HepG2 (cell line): ENCODE measurements at regions not wholly inside any gene's neighbourhood (a gene's known extent, or its start where the extent isn't known, plus 50 kb on each side); places are given as distances from the start of the nearest gene placed in this dataset.

ENCODE experiments used
- ATAC-seq: fragments of 200-7000 bp; cut with Tn5 transposase; 3 replicates; pipeline ENCODE4 v1.9.1; 2020; ENCODE audit warnings: mild to moderate bottlenecking, moderate library complexity
- BruUV-seq: library from RNA; stranded (reverse); fragments of 400-500 nt; replicated peaks from 2 replicates; lab custom pipeline; 2021; lab: Mats Ljungman, UMichigan
- CTCF ChIA-PET: fragments of 300-600 bp; formaldehyde crosslinking; extraction: SDS; loops from one replicate; lab custom pipeline; 2021; ENCODE audit warnings: low total read pairs, inconsistent platforms, low intra/inter-chr PET ratio; lab: Yijun Ruan, JAX
- POLR2A ChIA-PET: fragments of 350-600 bp; sonication (Branson Sonifier 250); formaldehyde crosslinking; loops from one replicate; lab custom pipeline; 2020; ENCODE audit warnings: antibody characterized with exemption, inconsistent platforms; lab: Yijun Ruan, JAX
- DNase-seq: peaks from one replicate; pipeline ENCODE4 v3.0.0-alpha.2; 2015; ENCODE audit warnings: low spot score
- FAIRE-seq: peaks from 3 replicates; lab custom pipeline; 2011; peaks lifted over from hg19 to GRCh38; lab: Jason Lieb, UNC
- H2AFZ ChIP-seq: one replicate; pipeline ENCODE4 v1.6.1; 2011; ENCODE audit warnings: low read length, inconsistent platforms
- H3K27ac ChIP-seq: fragments of 300-600 bp; 3 replicates; pipeline ENCODE4 v1.8.0; 2011; ENCODE audit warnings: mixed run types, mild to moderate bottlenecking, mixed read lengths, low read length, inconsistent platforms; ENCODE audit not compliant: insufficient read depth; ENCODE audit errors: extremely low read length
- H3K27me3 ChIP-seq, 2 experiments: fragments of 200-600 bp in 1 of 2; 2 replicates in 1 of 2; 3 replicates in 1 of 2; pipeline versions ENCODE4 v1.6.0 to v1.8.0; 2011; ENCODE audit warnings: low read length in 2 of 2, mild to moderate bottlenecking in 2 of 2, moderate library complexity in 2 of 2, inconsistent platforms in 1 of 2; ENCODE audit not compliant: insufficient read depth in 2 of 2, control insufficient read depth in 1 of 2
- H3K36me3 ChIP-seq, 2 experiments: fragments of 200-600 bp in 1 of 2; replicated peaks in 1 of 2; 2 replicates in 1 of 2; 3 replicates in 1 of 2; pipeline versions ENCODE4 v1.5.1 to v1.8.0; 2011; ENCODE audit warnings: low read length in 2 of 2, inconsistent platforms in 1 of 2; ENCODE audit not compliant: insufficient read depth in 2 of 2, control insufficient read depth in 1 of 2
- H3K4me1 ChIP-seq: 2 replicates; pipeline ENCODE4 v1.5.1; 2012; ENCODE audit warnings: low read length, inconsistent platforms; ENCODE audit not compliant: insufficient read depth
- H3K4me2 ChIP-seq: 2 replicates; pipeline ENCODE4 v1.6.0; 2011; ENCODE audit warnings: low read depth, low read length, inconsistent platforms
- H3K4me3 ChIP-seq, 3 experiments: fragments of 200-600 bp in 1 of 3; sonication (generic), shearing (Covaris generic) in 1 of 3; replicated peaks in 1 of 3; 2 replicates each; pipeline ENCODE4 v1.5.1; 2011 to 2016; ENCODE audit warnings: low read length in 3 of 3, inconsistent platforms in 2 of 3, low read depth in 2 of 3, mild to moderate bottlenecking in 2 of 3, control low read depth in 1 of 3, mixed read lengths in 1 of 3; ENCODE audit not compliant: insufficient read depth in 1 of 3
- H3K79me2 ChIP-seq: one replicate; pipeline ENCODE4 v1.6.1; 2011; ENCODE audit warnings: low read length, inconsistent platforms; ENCODE audit not compliant: insufficient read depth
- H3K9ac ChIP-seq: 2 replicates; pipeline ENCODE4 v1.6.0; 2011; ENCODE audit warnings: mild to moderate bottlenecking, low read depth, low read length, inconsistent platforms; ENCODE audit not compliant: insufficient read depth
- H3K9me3 ChIP-seq: 2 replicates; pipeline ENCODE4 v1.5.1; 2012; ENCODE audit warnings: mild to moderate bottlenecking, low read length
- H4K20me1 ChIP-seq: 2 replicates; pipeline ENCODE4 v1.6.0; 2011; ENCODE audit warnings: inconsistent platforms, mild to moderate bottlenecking, low read length, moderate library complexity; ENCODE audit not compliant: insufficient read depth
- NR3C1 ChIP-seq: sonication (generic); formaldehyde crosslinking; IDR thresholded peaks from 2 replicates; pipeline ENCODE4 v1.4.0; 2020; ENCODE audit warnings: missing genetic modification reagents
- RARA ChIP-seq: IDR thresholded peaks from 2 replicates; pipeline ENCODE4 v1.6.1; 2016; ENCODE audit warnings: missing genetic modification reagents, missing compliant biosample characterization
- RBM22 ChIP-seq: fragments of 200-400 bp; formaldehyde crosslinking; optimal IDR thresholded peaks from 2 replicates; pipeline ENCODE3; 2017; ENCODE audit warnings: mild to moderate bottlenecking, low read length, moderate library complexity
- RFXANK ChIP-seq: IDR thresholded peaks from 2 replicates; pipeline ENCODE4 v1.6.1; 2016
- SMAD9 ChIP-seq: sonication (generic); formaldehyde crosslinking; IDR thresholded peaks from 2 replicates; pipeline ENCODE4 v1.5.1; 2020; ENCODE audit warnings: mild to moderate bottlenecking, missing genetic modification reagents
- ZEB1 ChIP-seq: IDR thresholded peaks from 2 replicates; pipeline ENCODE4 v1.6.1; 2012; ENCODE audit warnings: mild to moderate bottlenecking, low read depth, inconsistent platforms; ENCODE audit not compliant: insufficient replicate concordance
- ZNF343 ChIP-seq: sonication (generic); formaldehyde crosslinking; IDR thresholded peaks from 2 replicates; pipeline ENCODE4 v1.4.0; 2020; ENCODE audit warnings: mild to moderate bottlenecking, missing genetic modification reagents
- WGBS: methylation state at CpG from one replicate; pipeline ENCODE4 v1.1.6; 2017; ENCODE audit warnings: low lambda C conversion rate; 5-methylcytosine and 5-hydroxymethylcytosine counted together
- in situ Hi-C: cut with HindIII; loops from 2 replicates; pipeline ENCODE4 v1.10.0; 2017; ENCODE audit warnings: low pct_unique_long_range_greater_than_20kb; ENCODE audit not compliant: extremely low pct_ligation_motif_present
- intact Hi-C: fragments of 100-400 bp; cut with micrococcal nuclease; formaldehyde crosslinking; loops from one replicate; pipeline ENCODE4 v1.10.0; 2022; ENCODE audit not compliant: unreplicated experiment
- TF ChIP-seq, protein P1 (sequence below), 2 experiments: sonication (generic) in 1 of 2; formaldehyde crosslinking in 1 of 2; IDR thresholded peaks; 2 replicates each; pipeline versions ENCODE4 v1.6.1 to v1.9.0; 2014 to 2022; ENCODE audit warnings: antibody characterized with exemption in 1 of 2, borderline replicate concordance in 1 of 2, inconsistent platforms in 1 of 2, low read depth in 1 of 2, missing genetic modification reagents in 1 of 2
- TF ChIP-seq, protein P2 (sequence below): sonication (generic); formaldehyde crosslinking; IDR thresholded peaks from 2 replicates; pipeline ENCODE4 v1.4.0; 2020; ENCODE audit warnings: low read depth, mild to moderate bottlenecking, missing genetic modification reagents
- TF ChIP-seq, protein P3 (sequence below): sonication (generic); formaldehyde crosslinking; IDR thresholded peaks from 2 replicates; pipeline ENCODE4 v1.5.0; 2020; ENCODE audit warnings: mild to moderate bottlenecking, missing genetic modification reagents
- TF ChIP-seq, protein P4 (sequence below): sonication (generic); formaldehyde crosslinking; IDR thresholded peaks from 2 replicates; pipeline ENCODE4 v1.4.0; 2020; ENCODE audit warnings: missing genetic modification reagents

DNA sequence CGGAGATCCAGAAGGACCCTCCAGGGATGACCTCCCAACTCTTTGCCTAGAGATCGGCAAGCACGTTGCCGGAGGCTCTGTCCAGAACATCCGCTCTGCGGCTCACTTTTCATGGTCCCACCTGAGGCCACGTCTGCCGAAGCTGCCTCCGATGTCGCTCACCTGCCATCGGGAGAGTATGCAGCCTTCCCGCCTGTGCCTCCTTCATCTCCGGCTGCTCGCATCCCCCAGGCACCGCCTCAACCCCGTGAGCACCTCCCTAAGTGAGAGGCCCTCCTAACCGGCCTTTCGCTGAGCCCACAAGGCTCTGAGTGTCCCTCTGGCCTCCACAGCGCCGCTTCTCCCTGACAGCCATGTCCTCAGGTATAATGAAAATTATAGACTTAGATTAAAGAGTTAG is 275.1 kb downstream of the EFNB2 start (continued):
- TF ChIP-seq, protein P1, sequence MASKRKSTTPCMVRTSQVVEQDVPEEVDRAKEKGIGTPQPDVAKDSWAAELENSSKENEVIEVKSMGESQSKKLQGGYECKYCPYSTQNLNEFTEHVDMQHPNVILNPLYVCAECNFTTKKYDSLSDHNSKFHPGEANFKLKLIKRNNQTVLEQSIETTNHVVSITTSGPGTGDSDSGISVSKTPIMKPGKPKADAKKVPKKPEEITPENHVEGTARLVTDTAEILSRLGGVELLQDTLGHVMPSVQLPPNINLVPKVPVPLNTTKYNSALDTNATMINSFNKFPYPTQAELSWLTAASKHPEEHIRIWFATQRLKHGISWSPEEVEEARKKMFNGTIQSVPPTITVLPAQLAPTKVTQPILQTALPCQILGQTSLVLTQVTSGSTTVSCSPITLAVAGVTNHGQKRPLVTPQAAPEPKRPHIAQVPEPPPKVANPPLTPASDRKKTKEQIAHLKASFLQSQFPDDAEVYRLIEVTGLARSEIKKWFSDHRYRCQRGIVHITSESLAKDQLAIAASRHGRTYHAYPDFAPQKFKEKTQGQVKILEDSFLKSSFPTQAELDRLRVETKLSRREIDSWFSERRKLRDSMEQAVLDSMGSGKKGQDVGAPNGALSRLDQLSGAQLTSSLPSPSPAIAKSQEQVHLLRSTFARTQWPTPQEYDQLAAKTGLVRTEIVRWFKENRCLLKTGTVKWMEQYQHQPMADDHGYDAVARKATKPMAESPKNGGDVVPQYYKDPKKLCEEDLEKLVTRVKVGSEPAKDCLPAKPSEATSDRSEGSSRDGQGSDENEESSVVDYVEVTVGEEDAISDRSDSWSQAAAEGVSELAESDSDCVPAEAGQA (IDR thresholded peaks at IDR 0.05; ENCODE audit: low read depth) = no peak
- TF ChIP-seq, protein P1 (CRISPR knock-in tag; IDR thresholded peaks at IDR 0.05; ENCODE audit: borderline replicate concordance) = no peak

DNA sequence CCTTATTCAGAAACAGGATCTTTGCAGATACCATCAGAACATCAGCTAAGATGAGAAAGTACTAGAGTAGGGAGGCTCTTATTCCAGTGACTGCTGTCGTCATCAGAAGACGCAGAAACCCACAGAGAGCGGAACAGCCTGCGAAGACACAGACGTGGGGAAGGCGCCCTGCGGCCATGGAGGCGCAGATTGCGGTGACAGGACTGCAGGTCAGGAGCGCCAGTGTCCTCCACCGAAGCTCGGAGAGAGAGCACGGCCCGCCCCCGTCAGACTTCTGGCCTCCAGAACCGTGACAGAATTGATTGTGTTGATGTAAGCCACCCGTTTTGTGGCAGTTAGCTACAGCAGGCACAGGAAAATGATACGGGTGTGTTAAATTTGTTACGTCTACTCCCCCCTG is 275.5 kb downstream of the EFNB2 start:
- in situ Hi-C loops (no loop called here), intact Hi-C loops (no loop called here)
- ATAC-seq (no peak), DNase-seq (no peak), FAIRE-seq (no peak)
- no peaks in the 10 kb centered on the region for H3K36me3 ChIP-seq
- no peak overlapping the region for H2AFZ ChIP-seq
- no peaks in the 10 kb centered on the region for H3K27me3 ChIP-seq
- H3K9ac ChIP-seq = no peak overlapping the region
- H3K9me3 ChIP-seq = no peaks in the 10 kb centered on the region
- WGBS = 51% methylated on average over 17 of the region's 19 CpGs
- H3K79me2 ChIP-seq = no peaks in the 10 kb centered on the region
- no peak overlapping the region for H3K4me2 ChIP-seq
- CTCF ChIA-PET = no interaction called here
- no peak overlapping the region for H3K27ac ChIP-seq
- no peaks in the 10 kb centered on the region for H4K20me1 ChIP-seq
- POLR2A ChIA-PET = no interaction called here
- no peaks in the 10 kb centered on the region for H3K4me1 ChIP-seq
- no TSS peak for BruUV-seq
- H3K4me3 ChIP-seq = no peak overlapping the region
- TF ChIP-seq SMAD9 (CRISPR knock-in tag) = no peak
- TF ChIP-seq, protein P2, sequence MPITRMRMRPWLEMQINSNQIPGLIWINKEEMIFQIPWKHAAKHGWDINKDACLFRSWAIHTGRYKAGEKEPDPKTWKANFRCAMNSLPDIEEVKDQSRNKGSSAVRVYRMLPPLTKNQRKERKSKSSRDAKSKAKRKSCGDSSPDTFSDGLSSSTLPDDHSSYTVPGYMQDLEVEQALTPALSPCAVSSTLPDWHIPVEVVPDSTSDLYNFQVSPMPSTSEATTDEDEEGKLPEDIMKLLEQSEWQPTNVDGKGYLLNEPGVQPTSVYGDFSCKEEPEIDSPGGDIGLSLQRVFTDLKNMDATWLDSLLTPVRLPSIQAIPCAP (CRISPR knock-in tag) = no peak
- TF ChIP-seq RFXANK (CRISPR knock-in tag) = no peak
- no peak for TF ChIP-seq RARA (CRISPR knock-in tag)
- no peak for TF ChIP-seq ZNF343 (CRISPR knock-in tag)
- no peak for TF ChIP-seq ZEB1
- TF ChIP-seq RBM22 = no peak
- TF ChIP-seq, protein P3, sequence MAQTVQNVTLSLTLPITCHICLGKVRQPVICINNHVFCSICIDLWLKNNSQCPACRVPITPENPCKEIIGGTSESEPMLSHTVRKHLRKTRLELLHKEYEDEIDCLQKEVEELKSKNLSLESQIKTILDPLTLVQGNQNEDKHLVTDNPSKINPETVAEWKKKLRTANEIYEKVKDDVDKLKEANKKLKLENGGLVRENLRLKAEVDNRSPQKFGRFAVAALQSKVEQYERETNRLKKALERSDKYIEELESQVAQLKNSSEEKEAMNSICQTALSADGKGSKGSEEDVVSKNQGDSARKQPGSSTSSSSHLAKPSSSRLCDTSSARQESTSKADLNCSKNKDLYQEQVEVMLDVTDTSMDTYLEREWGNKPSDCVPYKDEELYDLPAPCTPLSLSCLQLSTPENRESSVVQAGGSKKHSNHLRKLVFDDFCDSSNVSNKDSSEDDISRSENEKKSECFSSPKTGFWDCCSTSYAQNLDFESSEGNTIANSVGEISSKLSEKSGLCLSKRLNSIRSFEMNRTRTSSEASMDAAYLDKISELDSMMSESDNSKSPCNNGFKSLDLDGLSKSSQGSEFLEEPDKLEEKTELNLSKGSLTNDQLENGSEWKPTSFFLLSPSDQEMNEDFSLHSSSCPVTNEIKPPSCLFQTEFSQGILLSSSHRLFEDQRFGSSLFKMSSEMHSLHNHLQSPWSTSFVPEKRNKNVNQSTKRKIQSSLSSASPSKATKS (CRISPR knock-in tag) = no peak
- no peak for TF ChIP-seq NR3C1 (CRISPR knock-in tag)
- TF ChIP-seq, protein P4, sequence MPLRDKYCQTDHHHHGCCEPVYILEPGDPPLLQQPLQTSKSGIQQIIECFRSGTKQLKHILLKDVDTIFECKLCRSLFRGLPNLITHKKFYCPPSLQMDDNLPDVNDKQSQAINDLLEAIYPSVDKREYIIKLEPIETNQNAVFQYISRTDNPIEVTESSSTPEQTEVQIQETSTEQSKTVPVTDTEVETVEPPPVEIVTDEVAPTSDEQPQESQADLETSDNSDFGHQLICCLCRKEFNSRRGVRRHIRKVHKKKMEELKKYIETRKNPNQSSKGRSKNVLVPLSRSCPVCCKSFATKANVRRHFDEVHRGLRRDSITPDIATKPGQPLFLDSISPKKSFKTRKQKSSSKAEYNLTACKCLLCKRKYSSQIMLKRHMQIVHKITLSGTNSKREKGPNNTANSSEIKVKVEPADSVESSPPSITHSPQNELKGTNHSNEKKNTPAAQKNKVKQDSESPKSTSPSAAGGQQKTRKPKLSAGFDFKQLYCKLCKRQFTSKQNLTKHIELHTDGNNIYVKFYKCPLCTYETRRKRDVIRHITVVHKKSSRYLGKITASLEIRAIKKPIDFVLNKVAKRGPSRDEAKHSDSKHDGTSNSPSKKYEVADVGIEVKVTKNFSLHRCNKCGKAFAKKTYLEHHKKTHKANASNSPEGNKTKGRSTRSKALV (CRISPR knock-in tag) = no peak
